DND-41 (cell line): ENCODE measurements at regions not wholly inside any gene's neighbourhood (a gene's known extent, or its start where the extent isn't known, plus 50 kb on each side); places are given as distances from the start of the nearest gene placed in this dataset.

ENCODE experiments used
- CTCF ChIP-seq: IDR thresholded peaks from 2 replicates; pipeline ENCODE4 v1.5.1; 2012; ENCODE audit warnings: borderline replicate concordance, low read length, moderate library complexity, mild to moderate bottlenecking; ENCODE audit not compliant: poor library complexity, severe bottlenecking; ENCODE audit errors: extremely low read depth
- EZH2 ChIP-seq: IDR thresholded peaks from 3 replicates; pipeline ENCODE4 v1.6.1; 2012; ENCODE audit warnings: borderline replicate concordance, low read depth, mild to moderate bottlenecking, moderate library complexity, low read length, inconsistent platforms; ENCODE audit not compliant: severe bottlenecking

- TF ChIP-seq CTCF (no peak), EZH2 (no peak)
These were observed 167.2 kb downstream of the UQCRFS1 start for GRCh38 chr19:29045679-29046254.
